ENCODE measurements at regions not wholly inside any gene's neighbourhood (a gene's known extent, or its start where the extent isn't known, plus 50 kb on each side); places are given as distances from the start of the nearest gene placed in this dataset.

GRCh38 chr13:68905186-68905585, 1202.4 kb upstream of the ATXN8OS start:
- TF ChIP-seq, protein P1, sequence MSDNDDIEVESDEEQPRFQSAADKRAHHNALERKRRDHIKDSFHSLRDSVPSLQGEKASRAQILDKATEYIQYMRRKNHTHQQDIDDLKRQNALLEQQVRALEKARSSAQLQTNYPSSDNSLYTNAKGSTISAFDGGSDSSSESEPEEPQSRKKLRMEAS (IDR thresholded peaks at IDR 0.05; ENCODE audit: low read depth) = no peak
- no peak for TF ChIP-seq CTCF (IDR thresholded peaks at IDR 0.05)
- TF ChIP-seq JUND (IDR thresholded peaks at IDR 0.05) = no peak
- TF ChIP-seq CHD2 (IDR thresholded peaks at IDR 0.05; ENCODE audit: low read length, partially characterized antibody) = no peak

Data from SK-N-SH (cell line).